ENCODE measurements at regions not wholly inside any gene's neighbourhood (a gene's known extent, or its start where the extent isn't known, plus 50 kb on each side); places are given as distances from the start of the nearest gene placed in this dataset.
"Not testable (repeated sequence)": the region's sequence is repeated elsewhere in the genome, so short reads cannot be mapped to it uniquely, and the experiment has no call there.

DNA sequence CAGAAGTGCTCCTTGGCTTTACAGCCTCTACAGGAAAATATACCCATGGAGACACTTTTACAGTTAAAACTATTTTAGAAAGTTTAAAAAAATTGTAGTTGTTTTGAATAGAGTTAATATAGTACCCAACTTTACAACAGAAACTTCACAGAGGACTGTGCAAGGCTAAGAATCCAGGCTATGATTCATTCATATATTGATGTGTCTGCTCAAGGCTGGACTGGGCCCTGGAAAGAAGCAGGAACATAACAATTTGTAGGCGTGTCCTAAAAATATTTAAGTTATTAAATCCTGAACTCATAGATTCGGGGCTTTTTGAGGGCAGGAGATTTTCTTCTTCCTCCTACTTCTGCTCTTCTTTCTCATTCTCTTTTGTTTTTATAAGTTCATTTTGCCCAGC is 291.5 kb upstream of the CCDC179 start:
- DNase-seq (ENCODE audit: low read depth): no peak

GRCh38 chr11:23155503-23155902 is 295.2 kb upstream of the CCDC179 start:
- DNase-seq (ENCODE audit: low read depth): no peak

DNA sequence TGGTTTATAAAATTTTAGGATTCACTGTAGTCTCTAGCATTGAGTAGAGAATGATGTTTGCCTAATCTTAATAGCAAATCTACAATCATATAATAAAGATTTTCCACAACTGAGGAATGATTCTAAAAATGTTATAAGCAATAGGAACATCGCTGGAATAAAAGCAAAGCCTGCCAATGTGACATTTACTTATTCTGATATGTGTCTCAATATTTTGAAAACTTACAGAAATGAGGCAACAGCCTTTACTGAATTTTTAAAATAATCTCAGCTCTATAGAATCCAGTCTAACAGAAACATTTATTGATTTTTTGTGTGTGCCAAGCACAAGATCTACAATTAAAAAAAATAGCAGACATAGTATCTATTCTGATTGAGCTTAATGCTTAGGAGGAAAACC is 303.7 kb upstream of the CCDC179 start:
- no peak for DNase-seq (ENCODE audit: low read depth)

DNA sequence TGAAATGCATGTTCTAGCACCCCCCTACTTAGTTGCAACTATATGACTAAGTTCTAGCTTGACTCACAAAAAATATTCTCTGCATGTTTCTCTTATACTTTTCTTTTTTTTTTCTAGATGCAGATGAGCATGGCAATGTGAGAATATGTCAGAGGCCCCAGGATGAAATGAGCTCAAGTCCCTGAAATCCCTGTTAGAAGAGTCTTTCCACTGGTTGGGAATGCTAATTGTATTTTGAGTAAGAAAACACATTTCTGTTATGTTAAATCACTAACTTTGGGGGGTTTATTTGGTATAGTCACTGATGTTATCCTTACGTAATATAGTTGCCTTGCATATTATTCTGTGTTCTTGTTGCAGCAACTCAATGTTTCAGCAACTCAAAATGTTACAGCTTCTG is 306.1 kb upstream of the CCDC179 start:
- no peak for DNase-seq (ENCODE audit: low read depth)

DNA sequence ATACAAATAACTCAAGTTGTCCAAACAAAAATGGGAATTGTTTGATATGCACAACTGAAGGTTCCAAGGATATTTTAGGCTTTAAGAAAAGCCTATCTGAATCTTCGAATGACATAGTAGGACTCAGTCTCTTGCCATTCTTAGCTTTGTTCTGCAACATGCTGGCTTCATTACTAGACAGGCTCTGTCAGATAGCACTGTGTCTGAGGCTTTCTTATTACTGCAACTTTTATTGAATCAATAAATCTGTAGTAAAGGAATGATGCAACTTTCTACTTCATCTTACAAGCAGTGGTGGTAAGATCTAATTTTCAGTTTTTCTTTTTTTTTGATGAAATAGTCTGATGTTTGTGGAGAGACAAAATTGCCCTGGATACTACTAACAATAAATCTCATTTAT is 319.3 kb upstream of the CCDC179 start:
- no peak for DNase-seq (ENCODE audit: low read depth)

GRCh38 chr11:23181022-23181807 is 320.9 kb upstream of the CCDC179 start:
- DNase-seq (ENCODE audit: low read depth): no peak

DNA sequence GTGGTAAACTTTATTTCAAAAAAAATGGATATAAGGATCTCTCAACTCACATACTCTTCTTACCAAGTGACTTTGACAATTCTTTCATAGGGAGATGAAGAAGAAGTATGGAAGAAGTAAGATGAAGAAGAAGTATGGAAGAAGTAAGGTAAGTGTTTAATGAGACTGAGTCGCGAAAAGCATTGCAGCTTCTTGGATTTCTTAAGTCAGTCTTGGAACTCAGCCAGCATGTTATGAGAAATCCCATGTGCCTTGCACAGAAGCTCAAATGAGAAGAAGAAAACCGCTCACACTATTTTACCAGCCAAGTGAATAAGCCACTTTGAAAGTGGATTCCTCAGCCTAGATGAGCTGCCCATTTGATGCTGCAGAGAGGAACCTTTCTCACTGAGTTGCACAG is 332.0 kb upstream of the CCDC179 start:
- DNase-seq (ENCODE audit: low read depth): no peak

DNA sequence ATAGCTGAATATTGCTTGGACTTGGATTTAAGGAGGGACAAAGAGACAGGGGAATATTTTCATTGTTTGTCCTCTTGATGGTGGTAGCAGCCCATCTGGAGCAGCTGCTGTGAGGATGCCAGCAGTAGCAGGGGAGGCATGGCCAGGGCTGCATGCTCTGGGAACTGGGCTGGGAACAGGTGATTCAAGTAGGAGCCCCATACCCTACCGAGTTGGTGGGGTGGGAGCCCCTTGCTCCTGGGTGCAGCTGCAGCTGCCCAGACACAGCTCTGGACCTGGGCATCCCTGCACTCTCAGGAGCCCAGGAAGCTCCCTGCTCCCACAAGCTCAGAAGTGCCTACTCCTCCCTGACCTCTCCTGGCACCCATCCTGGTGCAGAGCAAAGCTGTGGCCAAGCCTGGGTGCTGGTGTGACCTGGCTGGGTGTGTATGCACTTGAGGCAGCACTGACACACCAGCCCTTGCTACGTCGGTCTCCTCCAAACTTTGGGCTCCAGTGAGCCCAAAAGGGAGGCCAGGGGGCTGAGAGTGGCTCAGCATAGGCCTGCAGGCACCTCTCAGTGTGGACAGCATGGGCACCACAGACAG is 341.8 kb upstream of the CCDC179 start:
- no peak for DNase-seq (ENCODE audit: low read depth)

GRCh38 chr11:23202611-23203010 is 342.3 kb upstream of the CCDC179 start:
- no peak for DNase-seq (ENCODE audit: low read depth)

DNA sequence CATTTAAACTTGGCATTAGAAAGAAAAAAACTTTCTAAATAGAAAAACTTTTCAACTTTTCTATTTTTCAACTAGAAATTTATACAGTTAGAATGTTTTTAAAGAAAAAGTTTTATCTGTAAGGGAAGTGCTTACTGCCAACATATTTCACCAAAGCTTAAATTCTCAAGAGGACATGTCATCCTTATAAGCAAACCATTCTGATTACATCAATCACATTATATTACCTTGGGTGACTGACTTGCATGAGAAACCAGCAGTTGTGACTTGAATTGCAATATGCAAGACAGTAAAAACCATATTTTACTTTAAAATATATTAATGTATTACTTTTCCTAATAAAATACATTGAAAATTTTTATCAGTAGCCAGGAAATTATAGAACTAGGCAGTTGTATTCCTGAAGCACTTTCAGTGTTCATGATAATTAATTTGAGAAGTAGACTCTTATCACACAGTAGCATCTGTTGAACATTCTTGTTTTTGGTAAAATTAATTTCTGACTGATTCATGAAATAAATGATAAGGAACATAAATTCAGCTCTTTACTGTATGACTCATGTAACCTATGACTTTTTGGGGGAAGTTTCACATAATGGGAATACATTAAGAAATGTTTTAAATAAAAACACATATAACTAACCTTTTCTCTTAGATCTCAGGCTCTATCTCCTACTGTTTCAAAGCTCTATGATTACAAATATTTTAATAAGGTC is 345.0 kb upstream of the CCDC179 start:
- DNase-seq (ENCODE audit: low read depth): no peak

DNA sequence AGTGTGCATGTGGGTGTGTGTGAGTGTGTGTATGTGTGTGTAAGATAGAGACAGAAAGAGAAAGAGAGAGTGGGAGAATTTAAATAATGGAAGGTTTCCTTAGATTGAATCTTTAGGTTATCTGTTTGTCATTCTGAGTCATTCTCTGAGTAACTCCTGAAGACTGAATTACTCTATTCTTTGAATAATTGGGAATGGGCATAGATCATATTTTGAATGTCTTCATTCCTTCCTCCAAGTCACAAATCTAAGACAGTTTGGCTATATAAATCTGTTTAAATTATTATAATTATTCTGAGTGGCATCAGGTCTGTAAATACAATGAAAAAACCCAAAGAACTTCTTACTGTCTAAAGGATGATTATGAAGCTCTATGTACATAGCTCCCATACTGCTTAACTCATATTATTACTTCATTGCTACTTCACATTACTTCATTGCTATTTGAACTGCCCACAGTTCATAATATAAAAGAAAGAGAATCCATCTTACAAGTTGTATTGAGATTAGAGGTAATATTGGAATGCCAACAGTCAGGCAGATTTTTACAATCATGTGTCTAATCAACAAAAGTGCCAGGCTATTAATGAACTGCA is 346.6 kb upstream of the CCDC179 start:
- DNase-seq (ENCODE audit: low read depth): no peak

- DNase-seq (ENCODE audit: low read depth): no peak
These were observed 350.9 kb upstream of the CCDC179 start for GRCh38 chr11:23211221-23211620.

DNA sequence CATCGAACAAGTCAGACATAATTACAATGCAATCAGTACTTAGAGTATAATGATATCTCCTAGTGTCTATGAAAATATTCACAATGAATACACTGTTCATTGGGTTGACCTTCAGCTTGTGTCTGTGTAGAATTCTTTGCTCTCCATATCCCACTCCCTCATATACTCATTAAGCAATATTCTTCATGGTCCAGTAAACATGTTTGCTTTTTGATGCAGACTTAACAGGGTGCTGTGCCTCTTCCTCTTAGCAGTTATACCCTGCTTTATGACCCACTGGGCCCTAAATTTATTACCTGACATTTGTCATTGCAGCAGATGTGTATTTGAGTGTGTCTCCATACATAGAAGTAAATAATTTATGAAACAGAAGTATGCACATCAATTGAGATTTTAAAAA is 352.5 kb upstream of the CCDC179 start:
- DNase-seq (ENCODE audit: low read depth): no peak

GRCh38 chr11:23217072-23217471 is 356.8 kb upstream of the CCDC179 start:
- no peak for DNase-seq (ENCODE audit: low read depth)

DNA sequence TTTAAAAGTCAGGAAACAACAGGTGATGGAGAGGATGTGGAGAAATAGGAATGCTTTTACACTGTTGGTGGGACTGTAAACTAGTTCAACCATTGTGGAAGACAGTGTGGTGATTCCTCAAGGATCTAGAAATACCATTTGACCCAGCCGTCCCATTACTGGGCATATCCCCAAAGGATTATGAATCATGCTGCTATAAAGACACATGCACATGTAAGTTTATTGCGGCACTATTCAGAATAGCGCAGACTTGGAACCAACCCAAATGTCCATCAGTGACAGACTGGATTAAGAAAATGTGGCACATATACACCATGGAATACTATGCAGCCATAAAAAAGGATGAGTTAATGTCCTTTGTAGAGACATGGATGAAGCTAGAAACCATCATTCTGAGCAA is 359.8 kb upstream of the CCDC179 start:
- DNase-seq (ENCODE audit: low read depth): not testable (repeated sequence)

DNA sequence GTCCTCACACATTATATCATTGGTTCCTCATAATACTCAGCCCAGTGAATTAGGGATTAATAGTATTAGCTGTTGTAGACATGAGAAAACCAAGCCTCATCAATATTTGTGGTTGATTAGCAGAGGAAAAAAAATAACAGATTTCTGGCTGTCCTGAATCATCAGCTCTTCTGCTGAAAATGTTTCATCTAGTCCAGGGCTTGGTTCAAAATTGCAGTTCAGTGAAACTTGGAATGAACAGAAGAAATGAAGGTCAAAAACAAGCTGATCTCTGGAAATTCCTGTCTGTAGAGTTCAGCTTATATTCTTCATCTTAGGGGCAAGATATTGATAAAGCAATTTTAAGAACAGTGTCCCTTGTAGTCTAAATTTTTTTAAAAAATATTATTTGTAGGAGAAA is 361.1 kb upstream of the CCDC179 start:
- DNase-seq (ENCODE audit: low read depth): no peak

- no peak for DNase-seq (ENCODE audit: low read depth)
These were observed 366.2 kb upstream of the CCDC179 start for GRCh38 chr11:23226331-23227077.

DNA sequence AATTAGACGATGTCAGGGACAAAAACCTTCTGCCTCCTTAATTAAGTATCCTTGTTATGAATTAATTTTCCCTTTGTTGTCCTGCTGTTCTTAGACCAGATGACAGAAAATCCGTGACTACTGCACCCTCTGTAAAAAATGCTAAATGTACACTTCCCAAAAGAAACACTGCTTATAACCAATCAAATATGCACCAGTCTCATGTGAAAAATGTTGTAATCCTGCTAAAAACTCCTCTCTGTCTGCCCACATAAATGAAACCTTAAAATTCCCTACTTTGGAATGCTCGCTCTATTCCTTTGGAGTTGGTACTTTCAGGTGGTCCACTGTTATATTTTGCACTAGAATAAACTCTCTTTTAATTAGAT is 366.8 kb upstream of the CCDC179 start:
- DNase-seq (ENCODE audit: low read depth): no peak

DNA sequence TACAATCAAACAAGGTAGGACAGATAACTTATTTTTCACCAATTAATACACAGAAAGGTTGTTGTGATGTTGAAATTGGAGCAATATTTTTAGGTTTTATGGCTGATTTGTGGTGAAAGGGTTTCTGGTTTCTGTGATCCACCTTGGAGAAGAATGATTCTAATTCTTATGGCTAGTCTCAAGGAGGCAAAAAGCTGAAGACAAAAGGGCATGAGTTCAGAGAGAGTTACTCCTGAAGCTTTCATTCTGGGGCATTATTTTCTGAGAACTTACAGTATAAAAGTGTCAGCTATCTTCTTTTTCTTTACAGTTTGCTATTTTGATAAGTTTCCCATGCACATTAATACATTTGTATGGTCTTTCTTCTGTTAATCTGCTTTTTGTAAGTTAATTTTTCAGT is 372.4 kb upstream of the CCDC179 start:
- DNase-seq (ENCODE audit: low read depth): no peak

GRCh38 chr11:23233075-23233474 is 372.8 kb upstream of the CCDC179 start:
- DNase-seq (ENCODE audit: low read depth): no peak

DNA sequence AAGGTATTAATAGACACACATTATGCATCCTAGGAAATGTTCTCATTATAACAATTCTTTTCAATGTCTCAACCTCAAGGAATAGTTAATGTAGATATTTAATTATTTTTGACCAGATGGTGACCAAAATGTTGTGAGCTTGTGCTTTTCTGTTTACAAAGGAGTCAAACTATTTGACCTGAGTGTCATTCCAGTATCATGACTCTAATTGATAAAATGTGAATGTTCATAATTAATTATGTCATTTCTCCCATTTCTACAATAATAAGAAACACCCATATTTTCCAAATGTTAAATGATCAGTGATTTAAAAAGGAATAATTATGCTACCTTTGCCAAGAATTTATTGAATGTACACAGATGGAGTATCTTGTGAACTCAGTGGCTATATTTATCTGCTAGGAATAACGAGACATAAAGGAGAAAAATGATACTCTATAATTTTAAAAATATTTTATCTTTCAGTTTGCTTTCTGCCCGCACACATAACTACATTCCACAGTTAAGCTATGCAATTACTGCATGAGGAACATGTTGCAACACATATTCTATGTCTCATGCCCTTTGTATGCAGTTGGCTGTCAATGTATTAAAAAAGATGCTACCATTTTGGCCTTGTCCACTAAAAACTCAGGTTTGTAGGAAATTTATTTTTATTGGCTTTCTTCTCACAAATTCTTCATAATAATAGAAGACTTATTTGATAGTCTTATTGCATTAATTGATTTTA is 376.7 kb upstream of the CCDC179 start:
- DNase-seq (ENCODE audit: low read depth): no peak

DNA sequence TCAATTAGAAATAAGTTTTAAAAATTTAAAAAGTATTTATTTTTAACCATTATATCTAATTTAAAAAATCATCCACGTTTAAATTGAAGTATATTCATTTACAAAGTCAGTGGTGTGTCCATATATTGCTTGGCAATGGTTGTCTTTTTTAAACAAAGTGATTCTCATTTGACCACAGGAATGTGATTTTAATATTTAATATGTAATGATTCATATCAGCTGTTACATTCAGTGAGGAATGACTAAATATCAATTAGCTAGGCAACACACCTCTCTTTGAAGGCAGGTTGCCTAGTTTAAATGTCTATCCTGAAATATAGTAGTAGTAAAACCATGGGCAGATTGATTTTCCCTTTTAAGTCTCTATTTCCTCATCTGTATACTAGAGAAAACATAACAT is 392.2 kb upstream of the CCDC179 start:
- no peak for DNase-seq (ENCODE audit: low read depth)
